ENCODE measurements at regions not wholly inside any gene's neighbourhood (a gene's known extent, or its start where the extent isn't known, plus 50 kb on each side); places are given as distances from the start of the nearest gene placed in this dataset.
"Not testable (repeated sequence)": the region's sequence is repeated elsewhere in the genome, so short reads cannot be mapped to it uniquely, and the experiment has no call there.

- POLR2A ChIA-PET (ENCODE audit: partially characterized antibody); H4K91ac ChIP-seq (replicated peaks; ENCODE audit: insufficient read length, low read length); H3K27me3 ChIP-seq (replicated peaks in 1 of 4; ENCODE audit: control insufficient read depth in 3 of 4, extremely low read depth in 1 of 4, insufficient read depth in 3 of 4, low read length in 3 of 4); H3K4me2 ChIP-seq (ENCODE audit: insufficient read depth in 1 of 2, low read depth in 2 of 2, low read length in 2 of 2); H2BK5ac ChIP-seq (ENCODE audit: low read depth, low read length); DNase-seq (ENCODE audit: low read depth in 1 of 2, low spot score in 2 of 2); H3K23me2 ChIP-seq (ENCODE audit: low read depth, low read length); H2AK5ac ChIP-seq (ENCODE audit: low read depth, low read length); H3K9ac ChIP-seq (replicated peaks in 1 of 4; ENCODE audit: extremely low read depth in 1 of 4, low read depth in 3 of 4, low read length in 3 of 4); H3K4me3 ChIP-seq (ENCODE audit: extremely low read depth in 1 of 4, insufficient read depth in 2 of 4, low read depth in 3 of 4, low read length in 4 of 4); H3K4ac ChIP-seq (replicated peaks; ENCODE audit: insufficient read length, low read depth, low read length); H3K23ac ChIP-seq (ENCODE audit: insufficient read length); H3K36me3 ChIP-seq (ENCODE audit: control insufficient read depth in 2 of 4, insufficient read depth in 4 of 4, low read length in 3 of 4); H2BK20ac ChIP-seq (ENCODE audit: low read length); FAIRE-seq; H2AFZ ChIP-seq (ENCODE audit: low read length); H2BK15ac ChIP-seq (ENCODE audit: low read length); H4K20me1 ChIP-seq (replicated peaks in 1 of 2; ENCODE audit: control insufficient read depth in 1 of 2, insufficient read depth in 2 of 2, low read length in 2 of 2); H3K79me2 ChIP-seq (ENCODE audit: control insufficient read depth in 1 of 2, insufficient read depth in 2 of 2, low read length in 2 of 2); H3K27ac ChIP-seq (ENCODE audit: low read depth, low read length); H3K56ac ChIP-seq (replicated peaks; ENCODE audit: insufficient read length, low read depth, low read length); H3K79me1 ChIP-seq (ENCODE audit: low read depth, low read length); H3K14ac ChIP-seq (ENCODE audit: insufficient read length); H3K4me1 ChIP-seq (replicated peaks in 1 of 4; ENCODE audit: control insufficient read depth in 3 of 4, insufficient read depth in 4 of 4, low read length in 3 of 4); H2BK120ac ChIP-seq (replicated peaks; ENCODE audit: low read depth, low read length); H3K18ac ChIP-seq (ENCODE audit: extremely low read depth, low read length); H3K9me3 ChIP-seq (ENCODE audit: insufficient read depth in 2 of 2, low read depth in 1 of 2, low read length in 1 of 2); H4K8ac ChIP-seq (ENCODE audit: extremely low read depth, insufficient read depth, low read length); H2BK12ac ChIP-seq (ENCODE audit: low read depth, low read length); H4K5ac ChIP-seq (ENCODE audit: insufficient read length, low read depth, low read length); CTCF ChIA-PET (ENCODE audit: partially characterized antibody): not testable (repeated sequence)
- WGBS, 2 experiments (ENCODE audit: extremely low coverage in 1 of 2, insufficient coverage in 1 of 2, insufficient read length in 1 of 2, insufficient replicate concordance in 2 of 2, low coverage in 1 of 2, low lambda C conversion rate in 2 of 2, missing lambda C conversion rate in 1 of 2) = 98% methylated on average over 5 of the region's 5 CpGs; no CpG with 5 or more reads in 1 of the 2 experiments
Observed at GRCh38 chr6:60663199-60663598, 1622.8 kb downstream of the KHDRBS2 start.

Measured in H1 (cell line).